ENCODE measurements at regions not wholly inside any gene's neighbourhood (a gene's known extent, or its start where the extent isn't known, plus 50 kb on each side); places are given as distances from the start of the nearest gene placed in this dataset.

DNA sequence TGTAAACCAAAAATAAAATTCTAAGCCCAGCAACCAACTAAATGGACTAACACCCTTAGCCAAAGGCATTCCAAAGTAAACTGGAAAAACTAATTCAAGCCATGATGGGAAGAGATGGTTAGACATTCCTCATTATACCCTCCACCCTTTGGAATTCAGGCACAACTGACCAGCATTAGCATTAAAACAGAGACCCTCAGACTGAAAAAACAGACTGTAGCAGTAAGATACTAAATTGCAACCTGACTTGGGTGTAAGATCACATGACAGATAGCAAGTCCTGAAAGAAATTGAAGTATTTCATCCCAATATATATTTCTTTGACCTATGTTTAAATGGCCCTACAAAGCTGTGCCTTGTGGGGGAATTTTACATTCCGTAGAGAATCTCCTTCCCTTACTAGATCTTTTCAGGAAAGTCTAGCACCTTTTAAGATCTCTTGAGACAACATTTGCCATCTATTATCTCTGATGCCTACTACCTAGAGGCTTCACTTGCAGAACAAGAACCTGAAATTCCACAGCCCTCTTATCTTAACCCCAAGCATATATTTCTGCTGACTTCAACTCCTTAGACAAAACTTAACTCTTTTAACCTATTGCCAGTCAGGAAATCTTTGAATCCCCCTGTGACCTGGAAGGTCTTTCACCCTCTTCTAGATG, 750.2 kb upstream of the IGFBP3 start:
- TF ChIP-seq, protein P1, sequence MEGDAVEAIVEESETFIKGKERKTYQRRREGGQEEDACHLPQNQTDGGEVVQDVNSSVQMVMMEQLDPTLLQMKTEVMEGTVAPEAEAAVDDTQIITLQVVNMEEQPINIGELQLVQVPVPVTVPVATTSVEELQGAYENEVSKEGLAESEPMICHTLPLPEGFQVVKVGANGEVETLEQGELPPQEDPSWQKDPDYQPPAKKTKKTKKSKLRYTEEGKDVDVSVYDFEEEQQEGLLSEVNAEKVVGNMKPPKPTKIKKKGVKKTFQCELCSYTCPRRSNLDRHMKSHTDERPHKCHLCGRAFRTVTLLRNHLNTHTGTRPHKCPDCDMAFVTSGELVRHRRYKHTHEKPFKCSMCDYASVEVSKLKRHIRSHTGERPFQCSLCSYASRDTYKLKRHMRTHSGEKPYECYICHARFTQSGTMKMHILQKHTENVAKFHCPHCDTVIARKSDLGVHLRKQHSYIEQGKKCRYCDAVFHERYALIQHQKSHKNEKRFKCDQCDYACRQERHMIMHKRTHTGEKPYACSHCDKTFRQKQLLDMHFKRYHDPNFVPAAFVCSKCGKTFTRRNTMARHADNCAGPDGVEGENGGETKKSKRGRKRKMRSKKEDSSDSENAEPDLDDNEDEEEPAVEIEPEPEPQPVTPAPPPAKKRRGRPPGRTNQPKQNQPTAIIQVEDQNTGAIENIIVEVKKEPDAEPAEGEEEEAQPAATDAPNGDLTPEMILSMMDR (IDR thresholded peaks at IDR 0.05) = no peak
- TF ChIP-seq POLR2A (IDR thresholded peaks at IDR 0.05) = no peak
